ENCODE measurements at regions not wholly inside any gene's neighbourhood (a gene's known extent, or its start where the extent isn't known, plus 50 kb on each side); places are given as distances from the start of the nearest gene placed in this dataset.
"Not testable (repeated sequence)": the region's sequence is repeated elsewhere in the genome, so short reads cannot be mapped to it uniquely, and the experiment has no call there.

DNA sequence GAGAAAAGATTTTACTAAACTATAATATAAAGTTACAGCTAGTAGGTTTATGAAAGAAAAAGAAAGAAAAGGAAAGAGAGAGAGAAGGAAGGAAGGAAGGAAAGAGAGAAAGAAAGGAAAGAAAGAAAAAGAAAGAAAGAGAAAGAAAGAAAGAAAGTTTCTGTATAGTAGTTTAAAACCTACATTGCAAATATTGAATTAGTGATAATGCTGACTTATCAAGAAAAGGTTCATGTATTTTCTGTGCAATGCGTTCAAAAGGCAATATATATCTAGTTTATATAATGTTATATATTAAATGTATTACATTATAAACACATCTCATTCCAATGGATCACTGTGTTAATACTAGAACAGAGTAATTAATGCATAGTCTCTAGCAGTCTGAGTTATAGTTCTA is 648.4 kb downstream of the ZBBX start:
- DNase-seq (no peak), ATAC-seq (no peak)
- intact Hi-C loops (cut with micrococcal nuclease) = no loop called here

DNA sequence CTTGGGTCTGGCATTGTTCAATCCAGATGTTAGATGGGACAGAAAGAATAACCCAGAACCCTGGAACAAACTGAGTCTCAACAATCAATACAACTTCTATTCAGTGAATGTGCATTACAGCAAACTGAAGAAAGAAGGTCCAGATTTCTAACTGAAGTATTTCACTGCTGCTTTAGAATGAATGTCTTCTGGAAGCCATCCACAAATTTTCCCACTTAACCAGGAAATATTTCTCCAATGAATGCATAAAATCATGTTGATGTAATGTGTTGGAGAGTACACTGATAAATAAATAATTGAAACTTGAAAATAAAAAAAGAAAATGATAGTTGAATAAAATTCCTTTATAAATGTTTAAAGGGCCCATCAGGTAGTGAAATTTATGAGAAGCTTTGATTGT is 658.6 kb downstream of the ZBBX start:
- ATAC-seq = no peak
- intact Hi-C loops (cut with micrococcal nuclease) = no loop called here
- no peak for DNase-seq

GRCh38 chr3:166714206-166714605 is 665.9 kb downstream of the ZBBX start:
- intact Hi-C loops (cut with micrococcal nuclease) = no loop called here
- DNase-seq (no peak), ATAC-seq (no peak)

DNA sequence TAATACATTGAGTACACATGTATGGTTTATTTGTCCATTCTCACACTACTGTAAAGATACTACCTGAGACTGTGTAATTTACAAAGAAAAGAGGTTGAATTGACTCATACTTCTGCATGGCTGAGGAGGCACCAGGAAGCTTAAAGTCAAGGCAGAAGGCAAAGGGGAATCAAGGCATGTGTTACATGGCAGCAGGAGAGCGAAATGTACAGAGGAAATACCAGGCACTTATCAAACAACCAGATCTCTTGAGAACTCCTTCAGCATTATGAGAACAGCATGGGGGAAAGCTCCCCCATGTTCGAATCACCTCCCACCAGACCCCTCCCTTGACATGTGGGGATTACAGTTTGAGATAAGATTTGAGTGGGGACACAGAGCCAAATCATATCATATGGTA is 666.3 kb downstream of the ZBBX start:
- intact Hi-C loops (cut with micrococcal nuclease) = no loop called here
- DNase-seq (no peak), ATAC-seq (no peak)

- intact Hi-C loops (cut with micrococcal nuclease) = no loop called here
- ATAC-seq = no peak
Observed at GRCh38 chr3:166706094-166706493, 674.0 kb downstream of the ZBBX start.

DNA sequence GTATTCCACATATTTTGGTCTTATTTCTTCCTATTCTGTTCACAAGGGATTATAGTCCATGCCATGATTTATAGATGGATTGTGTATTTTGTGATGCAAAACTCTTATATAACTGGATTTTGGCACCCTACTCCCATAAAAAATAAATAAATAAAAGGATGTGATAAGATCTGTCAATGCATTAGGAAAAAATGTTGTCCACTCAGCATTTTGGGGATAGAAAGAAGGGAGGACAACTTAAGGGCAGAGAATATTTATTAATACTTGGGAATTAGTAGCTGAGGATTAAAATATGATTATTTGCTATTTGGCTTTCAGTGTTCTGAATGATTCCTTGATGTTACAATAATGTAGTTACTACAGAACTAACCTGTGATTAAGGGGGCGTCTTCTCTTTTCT is 682.6 kb downstream of the ZBBX start:
- ATAC-seq = no peak
- no peak for DNase-seq

More at GRCh38 chr3:166706094-166706493, 674.0 kb downstream of the ZBBX start:
- DNase-seq = no peak

GRCh38 chr3:166696103-166696502 is 684.0 kb downstream of the ZBBX start:
- no peak for DNase-seq
- ATAC-seq = no peak
- intact Hi-C loops (cut with micrococcal nuclease) = no loop called here

More for the DNA sequence above, 682.6 kb downstream of the ZBBX start:
- intact Hi-C loops (cut with micrococcal nuclease) = no loop called here

GRCh38 chr3:166688665-166689064 is 691.4 kb downstream of the ZBBX start:
- no peak for DNase-seq
- no peak for ATAC-seq
- intact Hi-C loops (cut with micrococcal nuclease) = no loop called here

- ATAC-seq (no peak), DNase-seq (no peak)
- intact Hi-C loops (cut with micrococcal nuclease) = no loop called here
Observed at GRCh38 chr3:166685246-166685645, 694.9 kb downstream of the ZBBX start.

- ATAC-seq; intact Hi-C loops (cut with micrococcal nuclease): not testable (repeated sequence)
Observed at GRCh38 chr3:166684077-166684476, 696.0 kb downstream of the ZBBX start.

DNA sequence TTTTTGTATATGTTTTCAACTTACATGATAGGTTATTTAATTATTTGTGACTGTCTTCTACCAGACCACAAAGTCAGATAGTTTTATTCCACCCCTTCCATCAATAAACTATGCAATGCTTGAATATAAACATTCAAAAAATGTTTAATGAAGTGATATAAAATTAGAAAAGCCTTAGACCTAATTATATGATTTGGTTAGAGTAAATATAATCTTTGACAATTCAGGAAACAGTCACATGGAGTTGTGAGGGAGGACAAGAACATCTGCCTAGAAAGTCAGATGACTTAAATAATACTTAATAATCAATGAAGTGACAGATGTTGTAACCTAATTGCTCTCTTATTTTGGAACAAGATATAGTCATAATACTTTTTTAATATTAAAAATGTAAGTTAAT is 710.3 kb downstream of the ZBBX start:
- intact Hi-C loops (cut with micrococcal nuclease) = no loop called here
- no peak for DNase-seq
- no peak for ATAC-seq

More at GRCh38 chr3:166684077-166684476, 696.0 kb downstream of the ZBBX start:
- not testable (repeated sequence) for DNase-seq

DNA sequence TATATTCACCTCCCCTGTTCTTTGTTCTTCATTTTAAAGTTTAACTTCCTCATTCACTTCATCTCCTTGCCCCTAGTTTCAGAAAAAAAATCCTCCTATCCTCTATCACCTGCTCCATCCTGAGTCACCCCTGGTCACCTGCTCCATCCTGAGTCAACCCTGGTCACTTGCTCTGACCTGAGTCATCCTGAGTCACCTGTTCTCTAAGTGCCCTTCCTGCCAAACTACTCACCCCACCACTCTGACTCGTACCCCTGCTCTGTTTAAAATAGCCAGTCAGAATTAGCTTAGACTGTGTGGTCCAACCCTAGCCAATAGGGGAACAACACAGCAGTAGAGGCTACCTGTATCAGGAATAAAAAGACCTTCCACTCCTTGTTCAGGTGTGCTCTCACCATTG is 716.9 kb downstream of the ZBBX start:
- ATAC-seq (no peak), DNase-seq (no peak)
- intact Hi-C loops (cut with micrococcal nuclease) = no loop called here

DNA sequence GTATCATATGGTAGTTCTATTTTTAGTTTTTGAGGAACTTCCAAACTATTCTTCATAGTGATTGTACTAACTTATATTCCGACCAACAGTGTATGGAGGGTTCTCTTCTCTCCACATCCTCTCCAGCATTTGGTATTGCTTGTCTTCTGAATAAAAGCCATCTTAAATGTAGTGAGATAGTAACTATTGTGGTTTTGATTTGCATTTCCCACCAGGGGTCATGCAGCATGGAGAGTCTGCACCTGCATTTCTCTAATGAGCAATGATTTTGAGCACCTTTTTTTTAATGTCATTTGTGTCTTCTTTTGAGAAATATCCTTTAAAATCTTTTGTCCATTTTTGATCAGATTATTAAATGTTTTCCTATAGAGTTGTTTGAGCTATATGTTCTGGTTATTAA is 718.5 kb downstream of the ZBBX start:
- intact Hi-C loops (cut with micrococcal nuclease) = no loop called here
- no peak for DNase-seq
- ATAC-seq = no peak

DNA sequence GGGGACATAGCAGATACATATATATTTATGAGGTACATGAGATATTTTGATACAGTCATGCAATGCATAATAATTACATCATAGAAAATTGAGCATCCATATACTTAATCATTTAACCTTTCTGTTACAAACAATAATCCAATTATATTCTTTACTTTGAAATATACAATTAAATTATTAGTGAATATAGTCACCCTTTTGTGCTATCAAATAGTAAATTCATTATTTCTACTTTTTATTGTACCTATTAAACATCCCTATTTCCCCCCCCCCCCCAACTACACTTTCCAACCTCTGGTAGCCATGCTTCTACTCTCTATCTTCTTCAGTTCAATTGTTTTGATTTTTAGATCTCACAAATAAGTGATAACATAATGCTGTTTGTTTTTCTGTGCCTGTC is 719.1 kb downstream of the ZBBX start:
- intact Hi-C loops (cut with micrococcal nuclease) = no loop called here
- DNase-seq = no peak
- ATAC-seq = no peak

- DNase-seq = no peak
- intact Hi-C loops (cut with micrococcal nuclease) = no loop called here
- no peak for ATAC-seq
Observed at GRCh38 chr3:166637984-166638530, 742.0 kb downstream of the ZBBX start.

DNA sequence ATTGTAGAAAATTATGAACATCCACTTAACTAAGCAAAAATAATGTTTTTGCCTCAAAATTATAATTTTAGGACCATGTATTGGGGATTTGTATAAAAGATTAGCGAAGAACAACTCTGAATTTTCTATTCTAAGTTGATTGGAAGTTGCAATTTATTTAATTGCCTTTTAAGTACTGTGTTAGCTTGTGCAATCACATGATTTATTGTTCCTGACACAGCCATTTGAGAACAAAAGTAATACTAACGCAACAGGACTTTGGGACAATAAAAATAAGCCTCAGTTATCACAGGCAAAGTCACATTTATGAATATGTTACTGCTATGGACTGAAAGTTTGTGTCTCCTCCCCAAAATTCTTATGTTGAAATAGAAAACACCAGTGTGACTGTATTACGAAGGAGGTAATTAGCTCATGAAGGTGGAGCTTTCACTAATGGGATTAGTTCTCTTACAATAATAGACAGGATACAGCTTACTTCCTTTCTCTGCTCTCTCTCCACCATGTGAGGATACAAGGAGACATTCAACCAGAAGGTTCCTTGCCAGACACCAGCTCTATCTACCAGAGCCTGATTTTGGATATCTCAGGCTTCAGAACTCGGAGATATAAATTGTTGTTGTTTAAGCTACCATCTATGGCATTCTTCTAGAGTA is 745.9 kb downstream of the ZBBX start:
- ATAC-seq (no peak), DNase-seq (no peak)
- intact Hi-C loops (cut with micrococcal nuclease) = no loop called here

- ATAC-seq = no peak
- intact Hi-C loops (cut with micrococcal nuclease) = no loop called here
- DNase-seq = no peak
Observed at GRCh38 chr3:166630190-166630589, 749.9 kb downstream of the ZBBX start.

DNA sequence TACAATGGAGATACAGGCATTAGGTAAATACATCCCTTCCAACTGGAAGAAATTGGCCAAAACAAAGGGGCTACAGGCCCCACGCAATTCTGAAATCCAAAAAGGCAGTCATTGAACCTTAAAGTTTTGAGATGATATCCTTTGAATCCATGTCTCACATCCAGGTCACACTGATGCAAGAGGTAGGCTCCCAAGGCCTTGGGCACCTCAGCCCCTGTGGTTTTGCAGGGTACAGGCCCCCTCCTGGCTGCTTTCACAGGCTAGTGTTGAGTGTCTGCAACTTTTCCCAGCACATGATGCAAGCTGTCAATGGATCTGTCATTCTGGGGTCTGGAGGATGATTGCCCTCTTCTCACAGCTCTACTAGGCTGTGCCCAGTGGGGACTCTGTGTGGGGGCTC is 766.7 kb downstream of the ZBBX start:
- intact Hi-C loops (cut with micrococcal nuclease) = no loop called here
- ATAC-seq = no peak
- no peak for DNase-seq

DNA sequence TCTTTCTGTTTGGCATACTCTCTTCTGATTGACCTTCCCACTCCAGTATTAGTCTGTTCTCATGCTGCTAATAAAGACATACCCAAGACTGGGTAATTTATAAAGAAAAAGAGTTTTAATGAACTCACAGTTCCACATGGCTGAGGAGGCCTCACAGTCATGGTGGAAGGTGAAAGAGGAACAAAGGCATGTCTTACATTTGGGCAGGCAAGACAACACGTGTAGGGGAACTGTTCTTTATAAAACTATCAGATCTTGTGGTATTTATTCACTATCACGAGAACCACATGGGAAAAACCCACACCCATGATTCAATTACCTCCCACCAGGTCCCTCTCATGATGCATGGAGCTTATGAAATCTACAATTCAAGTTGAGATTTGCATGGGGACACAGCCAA is 767.3 kb downstream of the ZBBX start:
- intact Hi-C loops (cut with micrococcal nuclease) = not testable (repeated sequence)

GRCh38 chr3:166607933-166608521 is 770.8 kb upstream of the BCHE start:
- DNase-seq (no peak), ATAC-seq (no peak)
- intact Hi-C loops (cut with micrococcal nuclease) = no loop called here

More for the DNA sequence above, 767.3 kb downstream of the ZBBX start:
- not testable (repeated sequence) for DNase-seq, ATAC-seq

DNA sequence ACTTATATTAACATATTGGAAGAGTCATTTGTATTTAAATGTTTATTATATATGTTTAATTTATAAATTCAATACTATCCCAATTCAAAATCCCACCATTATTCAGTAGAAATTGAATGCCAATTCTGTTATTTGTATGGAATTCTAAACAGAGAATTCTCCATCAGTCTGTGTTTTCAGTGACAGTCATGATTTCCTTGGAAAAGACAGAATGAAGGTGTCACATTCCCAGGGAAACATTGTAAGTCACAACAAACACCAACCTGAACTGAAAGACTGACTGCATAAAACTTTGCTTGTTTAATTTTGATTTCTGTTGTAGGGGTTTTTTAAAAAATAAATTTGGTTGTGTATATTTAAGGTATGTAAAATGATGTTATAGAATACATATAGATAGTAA is 769.8 kb upstream of the BCHE start:
- intact Hi-C loops (cut with micrococcal nuclease) = no loop called here
- ATAC-seq (no peak), DNase-seq (no peak)

All from left ventricle myocardium superior (tissue), 1 donor.